ENCODE measurements at regions not wholly inside any gene's neighbourhood (a gene's known extent, or its start where the extent isn't known, plus 50 kb on each side); places are given as distances from the start of the nearest gene placed in this dataset.
"Not testable (repeated sequence)": the region's sequence is repeated elsewhere in the genome, so short reads cannot be mapped to it uniquely, and the experiment has no call there.

DNA sequence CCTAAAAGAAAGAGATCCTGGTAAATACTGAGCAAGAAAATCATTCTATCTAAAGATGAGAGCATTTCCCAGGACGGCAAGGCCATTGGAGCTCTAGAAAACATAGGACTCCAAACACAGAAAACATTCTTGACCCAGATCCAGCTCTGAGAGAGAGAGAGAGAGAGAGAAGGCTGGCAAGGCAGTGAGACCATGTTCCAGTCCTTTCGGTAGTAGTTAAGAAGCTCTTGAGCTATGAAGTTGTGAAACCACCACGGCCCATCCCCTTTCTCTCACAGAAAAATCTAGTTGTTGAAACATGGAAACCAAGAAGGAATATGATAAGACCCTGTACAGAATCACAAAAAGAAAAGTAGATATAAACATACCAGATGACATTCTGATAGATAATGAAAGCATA is 212.4 kb upstream of the NPSR1 start:
- TF ChIP-seq, protein P1, sequence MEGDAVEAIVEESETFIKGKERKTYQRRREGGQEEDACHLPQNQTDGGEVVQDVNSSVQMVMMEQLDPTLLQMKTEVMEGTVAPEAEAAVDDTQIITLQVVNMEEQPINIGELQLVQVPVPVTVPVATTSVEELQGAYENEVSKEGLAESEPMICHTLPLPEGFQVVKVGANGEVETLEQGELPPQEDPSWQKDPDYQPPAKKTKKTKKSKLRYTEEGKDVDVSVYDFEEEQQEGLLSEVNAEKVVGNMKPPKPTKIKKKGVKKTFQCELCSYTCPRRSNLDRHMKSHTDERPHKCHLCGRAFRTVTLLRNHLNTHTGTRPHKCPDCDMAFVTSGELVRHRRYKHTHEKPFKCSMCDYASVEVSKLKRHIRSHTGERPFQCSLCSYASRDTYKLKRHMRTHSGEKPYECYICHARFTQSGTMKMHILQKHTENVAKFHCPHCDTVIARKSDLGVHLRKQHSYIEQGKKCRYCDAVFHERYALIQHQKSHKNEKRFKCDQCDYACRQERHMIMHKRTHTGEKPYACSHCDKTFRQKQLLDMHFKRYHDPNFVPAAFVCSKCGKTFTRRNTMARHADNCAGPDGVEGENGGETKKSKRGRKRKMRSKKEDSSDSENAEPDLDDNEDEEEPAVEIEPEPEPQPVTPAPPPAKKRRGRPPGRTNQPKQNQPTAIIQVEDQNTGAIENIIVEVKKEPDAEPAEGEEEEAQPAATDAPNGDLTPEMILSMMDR (IDR thresholded peaks at IDR 0.05; ENCODE audit: control insufficient read depth, extremely low read depth, insufficient read depth), result no peak
- H3K4me3 ChIP-seq (ENCODE audit: low read depth, low read length), result no peak overlapping the region
- DNase-seq (ENCODE audit: low read depth), result no peak

DNA sequence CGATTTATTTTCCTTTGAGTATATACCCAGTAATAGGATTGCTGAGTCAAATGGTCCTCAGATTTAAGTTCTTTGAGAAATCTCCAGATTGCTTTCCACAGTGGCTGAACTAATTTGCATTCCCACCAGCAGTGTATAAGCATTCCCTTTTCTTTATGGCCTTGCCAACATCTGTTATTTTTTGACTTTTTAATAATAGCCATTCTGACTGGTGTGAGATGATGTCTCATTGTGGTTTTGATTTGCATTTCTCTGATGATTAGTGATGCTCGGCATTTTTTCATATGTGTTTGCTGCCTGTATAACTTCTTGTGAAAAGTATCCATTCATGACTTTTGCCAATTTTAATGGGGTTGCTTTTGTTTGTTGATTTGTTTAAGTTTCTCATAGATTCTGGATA is 209.5 kb upstream of the NPSR1 start:
- DNase-seq (ENCODE audit: low read depth); H3K4me3 ChIP-seq (ENCODE audit: low read depth, low read length): not testable (repeated sequence)

DNA sequence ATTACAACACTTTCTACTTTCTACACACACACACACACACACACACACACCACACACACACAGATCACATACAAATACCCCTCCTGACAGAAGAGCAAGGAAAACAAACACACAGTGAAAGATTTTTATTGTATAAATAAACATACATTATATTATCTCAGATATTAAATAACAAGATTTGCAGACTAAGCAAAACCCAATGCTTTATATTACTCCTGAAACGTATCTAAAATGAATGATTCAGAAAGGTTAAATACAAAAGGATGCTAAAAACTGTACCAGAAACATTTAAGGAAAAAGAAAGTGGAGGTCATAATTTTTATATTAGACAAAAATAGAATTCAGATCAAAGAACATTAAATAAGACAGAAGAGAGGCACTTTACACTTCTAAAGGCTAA is 208.3 kb upstream of the NPSR1 start:
- H3K4me3 ChIP-seq (ENCODE audit: low read depth, low read length), result no peak overlapping the region
- DNase-seq (ENCODE audit: low read depth), result no peak
- TF ChIP-seq, protein P1 (IDR thresholded peaks at IDR 0.05; ENCODE audit: control insufficient read depth, extremely low read depth, insufficient read depth), result no peak

GRCh38 chr7:34451183-34451582 is 206.8 kb upstream of the NPSR1 start:
- no peak overlapping the region for H3K4me3 ChIP-seq (ENCODE audit: low read depth, low read length)
- TF ChIP-seq, protein P1 (IDR thresholded peaks at IDR 0.05; ENCODE audit: control insufficient read depth, extremely low read depth, insufficient read depth), result no peak

GRCh38 chr7:34451923-34452322 is 206.1 kb upstream of the NPSR1 start:
- DNase-seq (ENCODE audit: low read depth), result no peak
- no peak overlapping the region for H3K4me3 ChIP-seq (ENCODE audit: low read depth, low read length)
- TF ChIP-seq, protein P1 (IDR thresholded peaks at IDR 0.05; ENCODE audit: control insufficient read depth, extremely low read depth, insufficient read depth), result no peak

More at GRCh38 chr7:34451183-34451582, 206.8 kb upstream of the NPSR1 start:
- DNase-seq (ENCODE audit: low read depth), result no peak

DNA sequence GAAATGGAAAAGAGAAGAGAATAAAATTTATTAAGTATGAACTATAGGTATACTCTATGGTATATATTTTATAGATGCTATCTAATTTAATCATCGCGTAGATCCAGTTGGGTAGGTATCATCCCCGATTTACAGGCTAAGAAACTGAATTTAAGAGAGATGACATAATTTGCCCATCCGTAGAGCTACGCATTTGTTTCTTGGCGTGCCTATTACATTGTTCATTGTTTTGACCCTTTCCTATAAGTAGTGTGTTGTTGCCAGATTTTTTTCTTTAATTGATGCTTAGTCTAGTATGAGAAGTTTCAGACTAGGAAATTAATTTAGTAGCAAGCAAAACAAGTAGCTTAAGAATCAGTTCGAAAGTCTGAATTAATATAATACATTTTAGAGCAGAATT is 205.7 kb upstream of the NPSR1 start:
- TF ChIP-seq, protein P1 (IDR thresholded peaks at IDR 0.05; ENCODE audit: control insufficient read depth, extremely low read depth, insufficient read depth), result no peak
- DNase-seq (ENCODE audit: low read depth), result no peak
- no peak overlapping the region for H3K4me3 ChIP-seq (ENCODE audit: low read depth, low read length)

- no peak overlapping the region for H3K4me3 ChIP-seq (ENCODE audit: low read depth, low read length)
- no peak for DNase-seq (ENCODE audit: low read depth)
- TF ChIP-seq, protein P1 (IDR thresholded peaks at IDR 0.05; ENCODE audit: control insufficient read depth, extremely low read depth, insufficient read depth), result no peak
Observed at GRCh38 chr7:34453150-34453549, 204.9 kb upstream of the NPSR1 start.

All from LNCaP clone FGC (cell line).